Fibroblast of skin of left quadriceps (primary cell): ENCODE measurements at regions not wholly inside any gene's neighbourhood (a gene's known extent, or its start where the extent isn't known, plus 50 kb on each side); places are given as distances from the start of the nearest gene placed in this dataset.
"Not testable (repeated sequence)": the region's sequence is repeated elsewhere in the genome, so short reads cannot be mapped to it uniquely, and the experiment has no call there.

Source experiments
- DNase-seq, 2 experiments: peaks; one replicate each; pipeline ENCODE4 v3.0.0-alpha.2; 2013; ENCODE audit warnings: low read depth in 2 of 2

GRCh38 chr21:35204850-35205541, 155.9 kb upstream of the RUNX1 start:
- DNase-seq: peak; percentile 69 to 71

DNA sequence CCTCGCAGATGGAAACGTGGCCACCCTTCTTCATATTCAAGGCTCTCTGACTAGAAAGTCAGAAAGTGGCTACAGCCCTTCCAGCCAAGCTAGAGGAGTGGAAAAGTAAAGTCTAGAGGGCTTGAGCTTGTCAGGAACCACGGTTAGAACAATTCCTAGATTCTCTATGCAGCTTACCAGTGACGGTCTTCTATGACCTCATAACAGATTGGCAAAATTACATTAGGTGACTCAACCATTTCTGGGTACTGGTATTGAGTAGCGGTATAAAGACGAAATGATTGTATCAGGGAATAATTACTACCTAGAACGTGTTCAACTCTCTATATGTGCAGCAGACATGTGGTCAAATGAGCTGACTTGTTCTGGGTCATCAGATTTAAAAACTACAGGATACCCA, 155.0 kb upstream of the RUNX1 start:
- no peak for DNase-seq

GRCh38 chr21:35203093-35203977, 154.2 kb upstream of the RUNX1 start:
- DNase-seq: no peak

DNA sequence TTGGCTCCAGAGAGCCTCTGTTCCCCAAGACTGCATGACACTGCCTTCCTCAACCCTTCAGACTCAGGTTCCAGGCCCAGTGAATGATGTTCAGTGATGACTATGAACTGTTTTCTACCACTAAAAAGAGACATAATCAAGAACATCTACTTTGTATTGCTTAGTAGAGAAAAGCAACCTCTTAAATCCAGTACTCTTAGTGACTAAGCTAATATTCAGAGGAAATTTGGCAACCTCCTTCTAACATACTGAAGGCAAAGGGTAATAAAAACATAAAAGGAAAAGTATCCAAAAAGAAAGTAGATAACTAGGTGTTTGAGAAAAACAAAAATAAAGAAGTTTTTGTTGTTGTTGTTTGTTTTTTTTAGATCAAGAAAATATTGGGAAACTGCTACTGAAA, 153.3 kb upstream of the RUNX1 start:
- DNase-seq: no peak

- DNase-seq: no peak
These were observed 152.7 kb upstream of the RUNX1 start for GRCh38 chr21:35201799-35202198.

DNA sequence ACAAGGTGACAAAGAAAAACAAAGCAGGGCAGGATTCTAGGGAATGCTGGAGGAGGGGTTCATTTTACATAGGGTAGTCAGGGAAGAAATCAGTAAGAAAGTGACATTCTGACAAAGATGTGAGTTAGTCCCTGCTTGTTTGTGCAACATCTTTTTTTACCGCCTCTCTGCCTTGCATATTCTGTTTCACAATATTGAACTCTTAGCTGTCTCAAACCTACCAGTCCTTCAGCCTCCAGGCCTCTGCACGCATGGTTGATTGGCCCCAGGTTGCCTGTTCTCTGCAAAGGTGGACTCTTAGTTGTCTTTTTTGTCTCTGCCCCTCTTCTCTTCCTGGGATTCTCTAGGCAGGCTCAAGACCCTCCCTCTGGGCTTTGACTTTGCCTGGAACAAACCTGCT, 152.2 kb upstream of the RUNX1 start:
- DNase-seq: no peak

DNA sequence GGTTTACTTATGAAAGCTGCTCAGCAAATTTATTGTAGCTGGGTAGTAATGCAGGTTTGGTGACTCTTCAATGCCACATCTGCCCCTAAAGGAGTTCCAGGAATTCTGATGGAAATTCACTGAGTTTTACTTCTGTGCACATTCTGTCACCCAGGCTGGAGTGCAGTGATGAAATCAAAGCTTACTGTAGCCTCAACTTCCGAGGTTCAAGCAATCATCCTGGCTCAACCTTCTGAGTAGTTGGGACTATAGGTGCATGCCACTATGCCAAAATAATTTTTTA, 150.6 kb upstream of the RUNX1 start:
- no peak for DNase-seq

- DNase-seq: no peak
These were observed 150.1 kb upstream of the RUNX1 start for GRCh38 chr21:35198982-35199732.

DNA sequence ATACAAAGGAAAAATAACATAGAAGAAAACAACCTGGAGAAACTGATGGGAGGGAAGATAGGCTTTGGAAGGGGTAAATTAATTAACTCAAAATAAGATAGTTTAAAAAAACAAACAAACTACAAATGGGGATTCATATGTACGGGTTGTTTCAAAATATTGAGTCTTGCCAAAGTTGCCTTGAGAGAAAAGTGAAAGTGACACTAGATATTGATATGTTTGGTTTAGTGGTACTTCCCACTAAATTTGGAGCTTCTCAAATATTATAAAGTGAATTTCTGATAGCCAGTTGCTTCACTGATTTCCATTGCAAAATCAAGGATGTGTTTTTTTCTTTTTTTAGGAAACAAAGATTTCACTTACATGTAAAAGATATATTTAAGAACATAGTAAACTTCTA, 149.5 kb upstream of the RUNX1 start:
- DNase-seq: no peak

GRCh38 chr21:35197992-35198431, 148.9 kb upstream of the RUNX1 start:
- DNase-seq: peak; percentile 90 to 91

- DNase-seq: no peak
These were observed 148.1 kb upstream of the RUNX1 start for GRCh38 chr21:35197191-35197590.

- DNase-seq: no peak
These were observed 147.0 kb upstream of the RUNX1 start for GRCh38 chr21:35196128-35196527.

- DNase-seq: no peak
These were observed 146.1 kb upstream of the RUNX1 start for GRCh38 chr21:35195232-35195631.

DNA sequence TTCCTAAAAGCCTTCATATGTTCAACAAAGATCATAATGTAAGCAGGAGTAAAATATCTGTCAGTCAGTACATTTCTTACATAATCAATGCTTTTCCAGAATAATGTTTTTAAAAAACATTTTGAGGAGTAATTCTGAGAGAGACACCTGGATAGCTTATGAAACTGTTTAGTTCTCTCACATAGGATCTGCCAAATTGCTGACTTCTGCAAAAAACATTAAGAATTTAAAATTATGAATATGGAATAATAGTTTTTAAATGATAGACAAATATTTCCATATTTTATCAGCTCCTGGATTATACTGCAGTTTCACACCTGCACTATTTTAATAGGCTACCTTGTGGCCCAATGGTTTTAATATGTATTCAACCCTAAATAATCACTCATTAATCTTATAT, 142.7 kb upstream of the RUNX1 start:
- DNase-seq: no peak

DNA sequence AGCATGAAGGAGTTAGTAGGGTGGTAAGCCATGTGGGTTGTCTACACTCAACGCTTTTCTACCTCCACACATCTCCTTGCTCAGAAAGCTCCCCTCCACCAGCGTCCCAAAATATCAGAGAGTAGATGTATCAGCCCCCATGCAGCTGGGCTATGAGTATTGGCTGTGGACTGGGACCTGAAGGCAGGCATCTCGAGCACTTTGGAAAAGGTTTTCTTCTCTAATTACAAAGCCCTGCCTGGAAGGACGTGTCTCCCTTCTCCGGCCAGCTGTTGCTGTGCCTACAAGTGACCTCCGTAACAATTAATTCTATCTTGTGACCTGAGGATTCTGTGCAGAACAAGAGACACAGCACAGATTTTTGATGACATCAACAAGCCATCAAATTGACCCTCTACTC, 142.0 kb upstream of the RUNX1 start:
- DNase-seq: no peak

DNA sequence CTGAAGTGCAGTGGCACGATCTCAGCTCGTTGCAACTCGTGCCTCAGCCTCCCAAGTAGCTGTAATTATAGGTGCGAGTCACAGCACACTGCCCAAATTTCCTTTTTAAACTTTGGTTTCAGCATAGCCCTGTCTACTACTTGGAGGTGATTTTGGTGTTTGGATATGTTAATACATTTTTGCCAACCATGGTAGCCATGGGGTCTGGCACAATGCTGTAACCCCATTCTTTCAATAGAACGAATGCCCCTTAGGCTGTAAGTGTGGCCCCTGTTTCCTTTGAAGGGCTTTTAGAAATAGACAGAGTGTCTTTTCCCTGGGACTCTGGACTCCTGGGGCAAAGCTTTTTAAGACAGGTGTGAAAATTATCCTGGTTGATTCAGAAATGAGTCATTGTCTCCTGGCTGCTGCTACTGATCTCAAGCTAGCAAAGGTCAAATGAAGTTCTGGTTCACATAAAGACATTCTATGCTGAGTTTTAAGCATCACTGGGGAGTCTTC, 141.1 kb upstream of the RUNX1 start:
- no peak for DNase-seq

GRCh38 chr21:35189077-35189863, 140.2 kb upstream of the RUNX1 start:
- DNase-seq: peak; percentile 95

GRCh38 chr21:35183389-35183788, 134.3 kb upstream of the RUNX1 start:
- DNase-seq: not testable (repeated sequence)

- DNase-seq: peak; percentile 60 to 62
These were observed 131.0 kb upstream of the RUNX1 start for GRCh38 chr21:35179990-35180540.

DNA sequence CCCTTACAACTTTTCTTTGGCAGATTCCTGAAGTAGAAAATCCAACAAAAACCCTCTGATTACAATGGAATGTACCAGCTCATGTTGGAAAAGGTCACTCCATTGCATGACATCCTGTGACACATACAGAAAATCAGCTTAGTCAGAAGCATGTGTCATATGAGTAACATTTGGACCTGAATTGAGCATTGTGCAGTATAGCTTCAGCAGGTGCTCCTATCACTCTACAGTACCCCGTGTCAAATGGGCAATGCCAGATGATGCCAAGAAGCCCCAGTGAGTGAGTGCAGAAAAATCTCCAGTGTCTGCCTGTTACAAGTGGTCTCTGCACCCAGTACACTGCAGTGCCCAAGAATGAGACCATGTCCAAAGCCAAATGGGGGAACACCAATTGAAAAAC, 129.7 kb upstream of the RUNX1 start:
- DNase-seq: no peak

DNA sequence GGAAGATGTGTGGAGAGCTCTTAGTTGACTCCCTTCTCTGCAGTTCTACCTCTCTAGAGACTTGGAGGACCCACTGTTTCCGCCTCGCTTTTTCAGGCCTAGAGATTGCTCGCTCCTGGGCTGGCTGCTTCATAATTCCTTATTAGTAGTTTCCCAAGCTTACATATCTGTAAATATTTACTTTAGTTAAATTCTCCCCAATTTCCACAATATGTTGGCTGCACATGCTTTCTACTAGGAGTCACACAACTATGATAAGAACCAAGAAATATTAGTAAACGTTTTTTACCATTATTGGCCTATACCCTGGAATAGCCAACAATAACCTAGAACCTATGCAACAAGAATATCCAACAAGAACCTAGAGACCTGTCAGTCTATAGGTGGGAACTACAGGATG, 129.0 kb upstream of the RUNX1 start:
- DNase-seq: no peak
